ENCODE measurements at regions not wholly inside any gene's neighbourhood (a gene's known extent, or its start where the extent isn't known, plus 50 kb on each side); places are given as distances from the start of the nearest gene placed in this dataset.

DNA sequence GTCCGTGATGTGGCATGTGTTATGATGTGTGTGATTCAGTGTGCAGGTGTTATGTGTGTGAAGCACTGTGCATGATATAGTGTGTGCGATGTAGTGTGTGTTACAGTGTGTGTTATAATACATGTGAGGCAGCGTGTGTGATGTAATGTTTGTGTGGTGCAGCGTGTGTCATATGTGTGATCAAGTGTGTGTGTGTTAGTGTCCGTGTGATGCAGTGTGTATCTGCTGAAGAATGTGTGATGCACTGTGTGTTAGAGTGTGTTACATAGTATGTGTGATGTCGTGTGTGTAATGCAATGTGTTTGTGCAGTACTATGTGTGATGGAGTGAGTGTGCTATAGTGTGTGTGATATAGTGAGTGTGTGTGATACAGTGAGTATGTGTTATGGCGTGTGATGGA is 182.8 kb upstream of the SOX11 start:
- H3K4me3 Mint-ChIP-seq (ENCODE audit: unreplicated experiment), result no peak overlapping the region
- no peaks in the 10 kb centered on the region for H3K36me3 Mint-ChIP-seq (ENCODE audit: unreplicated experiment)
- H3K27me3 Mint-ChIP-seq (ENCODE audit: unreplicated experiment), result no peaks in the 10 kb centered on the region
- H3K9me3 Mint-ChIP-seq (ENCODE audit: unreplicated experiment), result no peaks in the 10 kb centered on the region
- no peak for DNase-seq
- H3K27ac Mint-ChIP-seq (ENCODE audit: unreplicated experiment), result no peak overlapping the region
- TF ChIP-seq, protein P1, sequence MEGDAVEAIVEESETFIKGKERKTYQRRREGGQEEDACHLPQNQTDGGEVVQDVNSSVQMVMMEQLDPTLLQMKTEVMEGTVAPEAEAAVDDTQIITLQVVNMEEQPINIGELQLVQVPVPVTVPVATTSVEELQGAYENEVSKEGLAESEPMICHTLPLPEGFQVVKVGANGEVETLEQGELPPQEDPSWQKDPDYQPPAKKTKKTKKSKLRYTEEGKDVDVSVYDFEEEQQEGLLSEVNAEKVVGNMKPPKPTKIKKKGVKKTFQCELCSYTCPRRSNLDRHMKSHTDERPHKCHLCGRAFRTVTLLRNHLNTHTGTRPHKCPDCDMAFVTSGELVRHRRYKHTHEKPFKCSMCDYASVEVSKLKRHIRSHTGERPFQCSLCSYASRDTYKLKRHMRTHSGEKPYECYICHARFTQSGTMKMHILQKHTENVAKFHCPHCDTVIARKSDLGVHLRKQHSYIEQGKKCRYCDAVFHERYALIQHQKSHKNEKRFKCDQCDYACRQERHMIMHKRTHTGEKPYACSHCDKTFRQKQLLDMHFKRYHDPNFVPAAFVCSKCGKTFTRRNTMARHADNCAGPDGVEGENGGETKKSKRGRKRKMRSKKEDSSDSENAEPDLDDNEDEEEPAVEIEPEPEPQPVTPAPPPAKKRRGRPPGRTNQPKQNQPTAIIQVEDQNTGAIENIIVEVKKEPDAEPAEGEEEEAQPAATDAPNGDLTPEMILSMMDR (IDR thresholded peaks at IDR 0.05; ENCODE audit: partially characterized antibody, unreplicated experiment), result no peak
- H3K4me1 Mint-ChIP-seq (ENCODE audit: low read depth, unreplicated experiment), result no peaks in the 10 kb centered on the region

DNA sequence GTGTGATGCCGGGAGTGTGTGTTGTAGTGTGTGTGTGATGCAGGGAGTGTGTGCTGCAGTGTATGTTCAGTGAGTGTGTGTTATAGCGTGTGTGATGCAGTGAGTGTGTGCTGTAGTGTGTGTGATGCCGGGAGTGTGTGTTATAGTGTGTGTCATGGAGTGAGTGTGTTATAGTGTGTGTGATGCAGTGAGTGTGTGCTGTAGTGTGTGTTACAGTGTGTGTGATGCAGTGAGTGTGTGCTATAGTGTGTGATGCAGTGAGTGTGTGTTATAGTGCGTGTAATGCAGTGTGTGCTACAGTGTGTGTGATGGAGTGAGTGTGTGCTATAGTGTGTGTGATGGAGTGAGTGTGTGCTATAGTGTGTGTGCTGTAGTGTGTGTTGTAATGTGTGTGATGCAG is 182.1 kb upstream of the SOX11 start:
- Mint-ChIP-seq H3K36me3 (ENCODE audit: unreplicated experiment) (no peaks in the 10 kb centered on the region), H3K4me1 (ENCODE audit: low read depth, unreplicated experiment) (no peaks in the 10 kb centered on the region), H3K9me3 (ENCODE audit: unreplicated experiment) (no peaks in the 10 kb centered on the region), H3K27me3 (ENCODE audit: unreplicated experiment) (no peaks in the 10 kb centered on the region), H3K27ac (ENCODE audit: unreplicated experiment) (no peak overlapping the region), H3K4me3 (ENCODE audit: unreplicated experiment) (no peak overlapping the region)
- no peak for DNase-seq
- TF ChIP-seq, protein P1 (IDR thresholded peaks at IDR 0.05; ENCODE audit: partially characterized antibody, unreplicated experiment), result no peak

DNA sequence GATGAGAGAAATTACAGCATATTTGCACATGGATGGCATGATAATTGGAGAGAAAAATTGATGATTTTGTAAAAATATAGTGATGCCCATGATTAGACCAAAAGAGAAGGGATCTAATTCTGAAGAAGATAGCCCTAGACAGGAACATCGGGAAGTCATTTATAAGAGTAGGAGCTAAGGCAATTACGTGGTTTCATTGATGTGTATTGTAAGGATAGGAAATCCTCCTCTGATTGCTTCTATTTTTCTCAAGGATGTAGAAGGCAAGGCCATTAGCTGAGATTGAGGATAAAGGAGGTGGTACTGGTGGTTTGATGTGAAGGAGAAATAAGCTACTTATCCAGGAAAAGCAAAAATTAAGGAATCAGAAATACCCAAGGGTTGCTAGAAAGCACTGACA is 176.5 kb upstream of the SOX11 start:
- TF ChIP-seq, protein P1 (IDR thresholded peaks at IDR 0.05; ENCODE audit: partially characterized antibody, unreplicated experiment), result no peak
- H3K9me3 Mint-ChIP-seq (ENCODE audit: unreplicated experiment), result no peaks in the 10 kb centered on the region
- DNase-seq, result no peak
- no peaks in the 10 kb centered on the region for H3K36me3 Mint-ChIP-seq (ENCODE audit: unreplicated experiment)
- no peaks in the 10 kb centered on the region for H3K4me1 Mint-ChIP-seq (ENCODE audit: low read depth, unreplicated experiment)
- H3K4me3 Mint-ChIP-seq (ENCODE audit: unreplicated experiment), result no peak overlapping the region
- H3K27me3 Mint-ChIP-seq (ENCODE audit: unreplicated experiment), result no peaks in the 10 kb centered on the region
- H3K27ac Mint-ChIP-seq (ENCODE audit: unreplicated experiment), result no peak overlapping the region

DNA sequence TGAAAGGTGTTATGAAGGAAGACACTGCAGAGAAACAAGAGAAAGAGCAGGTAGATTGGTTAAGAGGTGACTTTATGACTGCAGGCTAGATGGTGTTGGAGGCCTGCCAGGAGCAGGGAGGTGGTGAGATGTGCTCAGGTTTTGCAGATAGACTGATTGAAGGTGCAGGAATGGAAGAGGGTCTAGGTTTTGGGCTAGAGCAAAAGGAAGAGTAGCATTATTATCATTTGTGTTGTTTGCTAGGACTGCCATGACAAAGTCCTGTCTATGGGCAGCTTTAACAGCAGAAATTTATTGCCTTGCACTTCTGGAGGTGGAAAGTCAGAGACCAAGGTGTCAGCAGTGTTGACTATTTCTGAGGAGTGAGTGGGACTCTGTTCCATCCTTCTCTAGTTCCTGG is 172.9 kb upstream of the SOX11 start:
- Mint-ChIP-seq H3K9me3 (ENCODE audit: unreplicated experiment) (no peaks in the 10 kb centered on the region), H3K27ac (ENCODE audit: unreplicated experiment) (no peak overlapping the region), H3K4me1 (ENCODE audit: low read depth, unreplicated experiment) (peaks cover under 1% of the 10 kb centered on the region), H3K27me3 (ENCODE audit: unreplicated experiment) (no peaks in the 10 kb centered on the region), H3K4me3 (ENCODE audit: unreplicated experiment) (no peak overlapping the region), H3K36me3 (ENCODE audit: unreplicated experiment) (no peaks in the 10 kb centered on the region)
- TF ChIP-seq, protein P1 (IDR thresholded peaks at IDR 0.05; ENCODE audit: partially characterized antibody, unreplicated experiment), result no peak
- DNase-seq, result no peak

DNA sequence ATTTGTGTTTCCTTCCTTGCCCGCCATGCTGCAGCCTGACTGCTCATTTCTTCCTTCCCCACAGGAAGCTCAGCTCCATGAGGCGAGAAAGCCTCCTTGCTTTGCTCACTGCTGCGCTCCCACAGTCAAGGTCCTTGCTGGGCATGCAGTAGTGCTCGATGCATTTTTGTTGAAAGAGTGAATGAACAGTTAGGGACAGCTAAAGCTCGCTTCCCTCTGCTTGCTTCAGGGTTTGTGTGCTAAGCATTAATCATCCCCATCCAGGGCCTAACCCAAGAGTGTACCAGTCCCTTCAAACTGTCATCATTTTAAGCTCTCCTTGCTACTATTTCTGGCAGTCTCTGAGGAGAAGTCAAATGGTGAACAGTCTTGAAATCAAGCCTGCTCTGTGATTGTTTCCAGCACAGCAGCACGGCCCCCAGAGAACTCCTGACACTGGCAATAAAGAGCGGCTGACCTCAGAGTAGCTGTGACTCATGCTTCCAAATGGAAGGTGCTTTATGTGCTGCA is 171.7 kb upstream of the SOX11 start:
- peak; percentile 65 for DNase-seq
- Mint-ChIP-seq H3K27me3 (ENCODE audit: unreplicated experiment) (no peaks in the 10 kb centered on the region), H3K4me1 (ENCODE audit: low read depth, unreplicated experiment) (peaks cover 3% of the 10 kb centered on the region), H3K27ac (ENCODE audit: unreplicated experiment) (no peak overlapping the region), H3K4me3 (ENCODE audit: unreplicated experiment) (no peak overlapping the region), H3K9me3 (ENCODE audit: unreplicated experiment) (no peaks in the 10 kb centered on the region), H3K36me3 (ENCODE audit: unreplicated experiment) (no peaks in the 10 kb centered on the region)
- TF ChIP-seq, protein P1 (IDR thresholded peaks at IDR 0.05; ENCODE audit: partially characterized antibody, unreplicated experiment), result no peak
